Right atrium auricular region (tissue), 2 donors: ENCODE measurements at regions not wholly inside any gene's neighbourhood (a gene's known extent, or its start where the extent isn't known, plus 50 kb on each side); places are given as distances from the start of the nearest gene placed in this dataset.
"Not testable (repeated sequence)": the region's sequence is repeated elsewhere in the genome, so short reads cannot be mapped to it uniquely, and the experiment has no call there.

Source experiments
- DNase-seq: peaks from one replicate; pipeline ENCODE4 v3.0.0-alpha.2; 2019; ENCODE audit warnings: low spot score
- H3K27ac ChIP-seq, 2 donors: fragments of 200-600 bp; sonication (generic); 1 replicate in 1 of 2; 2 replicates in 1 of 2; pipeline ENCODE4 v1.5.1; 2016 to 2019
- H3K27me3 ChIP-seq, 2 donors: fragments of 200-600 bp; sonication (generic); one replicate each; pipeline versions ENCODE4 v1.5.1 to v1.6.0; 2017 to 2019
- H3K36me3 ChIP-seq: fragments of 200-600 bp; sonication (generic); one replicate; pipeline ENCODE4 v1.5.1; 2016
- H3K4me1 ChIP-seq, 2 donors: fragments of 200-600 bp; sonication (generic); one replicate each; pipeline versions ENCODE4 v1.5.1 to v1.6.0; 2017 to 2019
- H3K4me3 ChIP-seq, 2 donors: fragments of 200-600 bp; sonication (generic); 1 replicate in 1 of 2; 2 replicates in 1 of 2; pipeline ENCODE4 v1.5.1; 2017 to 2019; ENCODE audit warnings: mild to moderate bottlenecking in 1 of 2, moderate library complexity in 1 of 2
- H3K9me3 ChIP-seq, 2 donors: fragments of 200-600 bp; sonication (generic); one replicate each; pipeline ENCODE4 v1.5.1; 2019
- CTCF ChIP-seq, 2 donors: fragments of 200-600 bp; sonication (generic); IDR thresholded peaks; one replicate each; pipeline ENCODE4 v1.5.1; 2019; ENCODE audit warnings: antibody characterized with exemption in 2 of 2

DNA sequence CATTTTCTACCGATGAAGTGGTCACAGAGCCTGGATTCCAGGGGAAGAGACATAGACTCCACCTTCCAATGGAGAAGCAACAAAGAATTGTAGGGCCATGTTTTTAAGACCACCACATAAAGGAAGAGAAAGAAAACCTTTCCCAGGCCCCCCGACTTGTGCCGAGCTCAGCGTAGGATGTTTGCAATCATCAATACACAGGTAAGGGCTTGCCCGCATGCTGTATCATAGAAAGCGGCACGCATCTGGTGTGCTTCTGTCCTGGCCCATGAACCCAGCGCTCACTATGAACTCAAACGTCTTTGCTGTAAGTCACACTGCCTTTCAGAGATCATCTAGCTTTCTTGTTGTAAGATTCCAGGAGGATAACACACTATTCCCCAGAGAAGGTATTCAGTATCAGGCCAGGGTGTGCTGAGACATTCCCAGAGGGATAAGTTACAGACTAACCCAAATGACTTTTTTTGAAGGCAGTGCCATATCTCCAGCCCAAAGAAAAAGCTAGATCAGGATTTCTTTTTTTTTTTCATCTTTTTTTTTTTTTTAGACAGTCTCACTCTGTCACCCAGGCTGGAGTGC, 79.5 kb upstream of the RPL38 start:
- Histone ChIP-seq H3K27ac (no peak overlapping the region), H3K4me3 (no peak overlapping the region), H3K27me3 (no peaks in the 10 kb centered on the region), H3K36me3 (no peaks in the 10 kb centered on the region), H3K9me3 (peaks cover 0 to 9% of the 10 kb centered on the region in 2 donors), H3K4me1 (no peaks in the 10 kb centered on the region)
- no peak for TF ChIP-seq CTCF (IDR thresholded peaks at IDR 0.05)
- DNase-seq = no peak

- Histone ChIP-seq H3K4me3 (no peak overlapping the region), H3K27me3 (no peaks in the 10 kb centered on the region), H3K27ac (no peak overlapping the region), H3K36me3 (no peaks in the 10 kb centered on the region), H3K4me1 (no peaks in the 10 kb centered on the region), H3K9me3 (peaks cover 0 to 9% of the 10 kb centered on the region in 2 donors)
- no peak for TF ChIP-seq CTCF (IDR thresholded peaks at IDR 0.05)
- no peak for DNase-seq
Measured at GRCh38 chr17:74125156-74125555, 78.3 kb upstream of the RPL38 start.

DNA sequence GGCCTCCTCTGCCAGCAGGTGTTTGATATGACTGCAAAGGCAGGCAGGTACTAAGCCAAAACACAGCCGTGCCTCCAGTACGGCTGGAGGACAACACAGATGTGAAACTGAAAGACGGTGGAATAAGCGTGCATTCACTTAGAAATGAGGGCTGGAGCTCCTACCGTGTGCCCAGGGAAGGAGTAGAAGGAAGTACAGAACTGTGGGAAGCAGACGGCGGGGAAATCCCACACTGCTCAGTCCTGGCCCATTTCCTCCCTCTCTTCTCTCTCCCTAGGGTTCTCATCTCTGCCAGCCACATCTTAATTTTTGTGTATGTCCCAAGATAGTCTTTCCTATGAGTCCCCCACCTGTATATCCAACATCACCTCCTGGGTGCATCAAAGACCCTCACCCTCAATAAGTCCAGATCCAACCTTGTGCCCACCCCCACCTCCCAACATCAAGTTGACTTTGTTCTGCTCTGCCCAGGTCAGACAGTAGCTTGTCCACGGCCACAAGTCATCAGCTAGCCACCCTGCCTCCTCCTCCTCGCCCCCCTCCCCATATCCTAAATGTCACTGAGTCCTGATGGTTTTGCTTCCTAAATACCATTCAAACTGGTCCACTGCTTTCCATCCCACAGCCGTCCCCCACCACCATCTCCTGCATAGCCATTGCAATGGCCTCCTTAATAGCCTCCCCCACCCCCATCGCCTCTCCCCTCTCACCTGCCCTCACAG, 77.1 kb upstream of the RPL38 start:
- Histone ChIP-seq H3K27me3 (no peaks in the 10 kb centered on the region), H3K36me3 (no peaks in the 10 kb centered on the region), H3K4me3 (no peak overlapping the region), H3K27ac (no peak overlapping the region), H3K4me1 (no peaks in the 10 kb centered on the region), H3K9me3 (peaks cover 0 to 3% of the 10 kb centered on the region in 2 donors)
- no peak for DNase-seq
- TF ChIP-seq CTCF (IDR thresholded peaks at IDR 0.05) = no peak

GRCh38 chr17:74126959-74127358, 76.5 kb upstream of the RPL38 start:
- no peaks in the 10 kb centered on the region for H3K4me1 ChIP-seq
- no peaks in the 10 kb centered on the region for H3K27me3 ChIP-seq
- H3K27ac ChIP-seq = no peak overlapping the region
- H3K36me3 ChIP-seq = no peaks in the 10 kb centered on the region
- H3K9me3 ChIP-seq = no peaks in the 10 kb centered on the region
- no peak for DNase-seq
- TF ChIP-seq CTCF (IDR thresholded peaks at IDR 0.05) = no peak
- H3K4me3 ChIP-seq = no peak overlapping the region

DNA sequence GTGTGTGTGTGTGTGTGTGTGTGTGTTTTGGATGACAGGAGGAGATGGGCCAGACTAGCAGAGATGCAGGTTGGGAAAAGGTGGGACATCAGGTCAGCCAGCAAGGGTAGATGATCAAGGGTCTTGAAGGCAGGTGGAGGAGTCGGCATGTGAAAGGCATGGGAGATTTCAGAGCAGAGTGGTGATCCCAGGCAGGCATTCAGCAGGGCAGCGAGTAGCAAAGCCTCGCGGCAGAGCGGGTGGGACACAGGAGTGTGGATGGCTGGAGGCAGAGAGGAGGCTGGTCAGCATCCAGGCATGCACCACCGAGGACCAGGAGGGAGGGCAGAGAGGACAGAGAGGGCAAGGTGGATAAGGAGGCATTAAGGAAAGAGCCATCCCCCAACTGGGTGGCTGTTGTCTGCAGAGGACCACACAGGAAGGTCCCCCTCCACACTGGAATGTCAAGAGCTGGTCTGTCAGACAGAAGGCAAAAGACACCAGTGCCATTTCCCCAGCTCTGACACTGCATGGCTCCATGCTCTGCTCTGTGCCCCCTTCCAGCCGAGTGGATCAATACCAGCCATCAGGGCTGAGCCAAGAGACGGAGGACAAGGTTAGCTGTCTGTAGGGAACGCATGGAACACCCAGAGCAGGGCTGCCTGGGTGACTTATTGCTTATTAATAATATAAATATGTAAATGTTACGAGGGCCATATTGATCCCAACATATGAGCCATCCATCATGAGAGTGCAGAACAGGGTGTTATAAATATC, 74.8 kb upstream of the RPL38 start:
- no peak for TF ChIP-seq CTCF (IDR thresholded peaks at IDR 0.05)
- H3K27ac ChIP-seq = no peak overlapping the region
- no peak overlapping the region for H3K4me3 ChIP-seq
- no peak for DNase-seq
- no peaks in the 10 kb centered on the region for H3K27me3 ChIP-seq
- no peaks in the 10 kb centered on the region for H3K9me3 ChIP-seq
- no peaks in the 10 kb centered on the region for H3K36me3 ChIP-seq
- no peaks in the 10 kb centered on the region for H3K4me1 ChIP-seq

GRCh38 chr17:74129800-74130199, 73.7 kb upstream of the RPL38 start:
- H3K9me3 ChIP-seq, H3K36me3 ChIP-seq, H3K4me1 ChIP-seq, H3K4me3 ChIP-seq, H3K27me3 ChIP-seq, DNase-seq, H3K27ac ChIP-seq: not testable (repeated sequence)
